Mesendoderm (in vitro differentiated cells): ENCODE measurements at regions not wholly inside any gene's neighbourhood (a gene's known extent, or its start where the extent isn't known, plus 50 kb on each side); places are given as distances from the start of the nearest gene placed in this dataset.

Experiments used
- DNase-seq: peaks from one replicate; pipeline ENCODE4 v3.0.0; 2013
- H2AK5ac ChIP-seq: 2 replicates; pipeline ENCODE4 v1.6.1; 2013; ENCODE audit warnings: low read length, inconsistent platforms
- H2BK120ac ChIP-seq: 2 replicates; pipeline ENCODE4 v1.6.1; 2013; ENCODE audit warnings: low read depth, mild to moderate bottlenecking, low read length, moderate library complexity, mixed read lengths
- H2BK15ac ChIP-seq: replicated peaks from 2 replicates; pipeline ENCODE4 v1.6.1; 2013; ENCODE audit warnings: low read depth, mild to moderate bottlenecking, moderate library complexity
- H2BK5ac ChIP-seq: 2 replicates; pipeline ENCODE4 v1.6.1; 2013; ENCODE audit warnings: low read length, inconsistent platforms
- H3K18ac ChIP-seq: 2 replicates; pipeline ENCODE4 v1.6.1; 2013; ENCODE audit warnings: mild to moderate bottlenecking, low read length, mixed read lengths
- H3K23ac ChIP-seq: one replicate; pipeline ENCODE4 v1.6.1; 2013; ENCODE audit warnings: low read length
- H3K27ac ChIP-seq: 2 replicates; pipeline ENCODE4 v1.5.1; 2013; ENCODE audit warnings: low read depth, mild to moderate bottlenecking, inconsistent platforms, low read length, moderate library complexity
- H3K27me3 ChIP-seq: 2 replicates; pipeline ENCODE4 v1.6.1; 2013; ENCODE audit warnings: low read length, control low read depth, mild to moderate bottlenecking, inconsistent platforms; ENCODE audit not compliant: insufficient read depth, poor library complexity
- H3K36me3 ChIP-seq: 2 replicates; pipeline ENCODE4 v1.6.1; 2013; ENCODE audit warnings: low read length, inconsistent platforms; ENCODE audit not compliant: control insufficient read depth, insufficient read depth
- H3K4ac ChIP-seq: one replicate; pipeline ENCODE4 v1.6.1; 2013; ENCODE audit warnings: low read depth, mild to moderate bottlenecking, low read length, moderate library complexity
- H3K4me1 ChIP-seq: 2 replicates; pipeline ENCODE4 v1.6.1; 2013; ENCODE audit warnings: low read depth, low read length, inconsistent platforms; ENCODE audit not compliant: control insufficient read depth
- H3K4me2 ChIP-seq: 2 replicates; pipeline ENCODE4 v1.6.1; 2013; ENCODE audit warnings: low read length
- H3K4me3 ChIP-seq: 2 replicates; pipeline ENCODE4 v1.5.1; 2013; ENCODE audit warnings: mild to moderate bottlenecking, low read length
- H3K56ac ChIP-seq: one replicate; pipeline ENCODE4 v1.6.1; 2013; ENCODE audit warnings: low read length
- H3K79me1 ChIP-seq: 2 replicates; pipeline ENCODE4 v1.6.1; 2013; ENCODE audit warnings: low read length, inconsistent platforms
- H3K79me2 ChIP-seq: 2 replicates; pipeline ENCODE4 v1.6.1; 2013; ENCODE audit warnings: mild to moderate bottlenecking, low read length; ENCODE audit not compliant: control insufficient read depth, insufficient read depth
- H3K9ac ChIP-seq: 2 replicates; pipeline ENCODE4 v1.6.1; 2013; ENCODE audit warnings: low read length, inconsistent platforms
- H4K5ac ChIP-seq: one replicate; pipeline ENCODE4 v1.6.1; 2013; ENCODE audit warnings: low read length
- H4K8ac ChIP-seq: one replicate; pipeline ENCODE4 v1.6.1; 2013; ENCODE audit warnings: low read depth, mild to moderate bottlenecking, control low read depth, low read length, moderate library complexity
- WGBS: extraction: QIAGEN DNeasy Blood & Tissue Kit; methylation state at CpG from one replicate; pipeline ENCODE4 v1.1.7; 2013; ENCODE audit warnings: low lambda C conversion rate, missing lambda C conversion rate; ENCODE audit not compliant: insufficient coverage; ENCODE audit errors: extremely low coverage; 5-methylcytosine and 5-hydroxymethylcytosine counted together

GRCh38 chr14:71582705-71583104 is 349.5 kb upstream of the RGS6 start:
- Histone ChIP-seq H2AK5ac (no peak overlapping the region), H3K79me2 (no peaks in the 10 kb centered on the region), H3K56ac (no peak overlapping the region), H3K27ac (no peak overlapping the region), H3K4ac (no peak overlapping the region), H3K4me1 (no peaks in the 10 kb centered on the region), H3K27me3 (no peaks in the 10 kb centered on the region), H3K4me3 (no peak overlapping the region), H3K18ac (no peak overlapping the region), H3K4me2 (no peak overlapping the region), H3K36me3 (no peaks in the 10 kb centered on the region), H3K79me1 (peaks cover 3% of the 10 kb centered on the region), H3K9ac (no peak overlapping the region), H3K23ac (no peak overlapping the region), H2BK15ac (no peak overlapping the region), H2BK5ac (no peak overlapping the region), H2BK120ac (no peak overlapping the region), H4K8ac (no peak overlapping the region), H4K5ac (no peak overlapping the region)
- no peak for DNase-seq
- WGBS = no CpG with 5 or more reads among the region's 1 CpG

DNA sequence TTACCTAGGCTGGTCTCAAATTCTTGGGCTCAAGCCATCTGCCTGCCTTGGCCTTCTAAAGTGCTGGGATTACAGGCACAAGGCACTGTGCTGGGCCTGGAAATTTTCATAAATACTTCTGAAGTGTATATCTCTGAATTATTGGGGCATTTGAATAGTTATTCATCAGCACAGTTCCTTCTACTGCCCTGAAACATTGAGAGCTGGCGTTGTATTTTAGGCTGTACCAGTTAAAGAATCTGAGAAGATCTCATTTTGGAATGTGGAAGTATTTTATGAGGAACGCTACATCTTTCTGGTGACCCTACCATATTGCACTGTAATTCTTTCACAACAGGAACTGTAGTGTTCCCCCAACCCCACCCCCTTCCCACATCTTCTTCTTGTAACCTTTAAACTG is 349.0 kb upstream of the RGS6 start:
- Histone ChIP-seq H2BK120ac (no peak overlapping the region), H3K4me1 (no peaks in the 10 kb centered on the region), H3K79me1 (peaks cover 3% of the 10 kb centered on the region), H3K9ac (no peak overlapping the region), H3K4me3 (no peak overlapping the region), H3K56ac (no peak overlapping the region), H3K79me2 (no peaks in the 10 kb centered on the region), H3K27me3 (no peaks in the 10 kb centered on the region), H2AK5ac (no peak overlapping the region), H3K27ac (no peak overlapping the region), H3K23ac (no peak overlapping the region), H3K4me2 (no peak overlapping the region), H3K36me3 (no peaks in the 10 kb centered on the region), H4K8ac (no peak overlapping the region), H2BK15ac (no peak overlapping the region), H4K5ac (no peak overlapping the region), H3K4ac (no peak overlapping the region), H3K18ac (no peak overlapping the region), H2BK5ac (no peak overlapping the region)
- DNase-seq = no peak
- WGBS = no CpG with 5 or more reads among the region's 2 CpGs

DNA sequence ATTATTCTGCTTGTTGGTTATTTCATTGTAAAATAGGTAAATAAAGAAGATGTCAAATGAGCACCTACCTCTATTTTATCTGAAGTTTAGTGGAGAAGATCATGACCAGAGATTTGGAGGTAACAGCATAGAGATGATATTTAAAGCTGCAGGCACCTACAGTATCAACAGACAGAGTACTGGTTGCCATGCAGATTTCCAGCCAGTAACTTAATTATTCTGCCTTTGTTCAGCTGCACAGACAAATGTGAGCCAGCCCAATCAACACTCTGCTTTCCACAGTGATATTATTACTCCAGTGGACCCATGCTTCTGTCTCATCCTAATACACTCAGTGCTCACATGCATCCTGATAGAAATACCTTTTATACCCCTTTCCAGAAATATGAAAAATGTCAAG is 348.5 kb upstream of the RGS6 start:
- no peak for DNase-seq
- no peak overlapping the region for H2BK5ac ChIP-seq
- H4K5ac ChIP-seq = no peak overlapping the region
- no peak overlapping the region for H3K4ac ChIP-seq
- no peak overlapping the region for H3K27ac ChIP-seq
- H3K4me3 ChIP-seq = no peak overlapping the region
- peak overlapping the region; percentile 12 for H3K23ac ChIP-seq
- no peak overlapping the region for H2AK5ac ChIP-seq
- no peak overlapping the region for H3K9ac ChIP-seq
- H3K4me2 ChIP-seq = no peak overlapping the region
- no peak overlapping the region for H2BK15ac ChIP-seq
- H3K4me1 ChIP-seq = no peaks in the 10 kb centered on the region
- H3K79me2 ChIP-seq = no peaks in the 10 kb centered on the region
- H3K36me3 ChIP-seq = no peaks in the 10 kb centered on the region
- H3K79me1 ChIP-seq = peaks cover 3% of the 10 kb centered on the region
- no peak overlapping the region for H2BK120ac ChIP-seq
- H3K27me3 ChIP-seq = no peaks in the 10 kb centered on the region
- H4K8ac ChIP-seq = no peak overlapping the region
- H3K56ac ChIP-seq = no peak overlapping the region
- H3K18ac ChIP-seq = no peak overlapping the region

- Histone ChIP-seq H2BK120ac (no peak overlapping the region), H3K9ac (no peak overlapping the region), H3K36me3 (no peaks in the 10 kb centered on the region), H3K56ac (no peak overlapping the region), H3K4me1 (no peaks in the 10 kb centered on the region), H3K27ac (no peak overlapping the region), H3K79me1 (peaks cover 3% of the 10 kb centered on the region), H4K5ac (no peak overlapping the region), H3K18ac (no peak overlapping the region), H4K8ac (no peak overlapping the region), H3K4me2 (no peak overlapping the region), H3K27me3 (no peaks in the 10 kb centered on the region), H3K79me2 (no peaks in the 10 kb centered on the region), H2BK15ac (no peak overlapping the region), H3K23ac (no peak overlapping the region), H2AK5ac (no peak overlapping the region), H3K4me3 (no peak overlapping the region), H3K4ac (no peak overlapping the region), H2BK5ac (no peak overlapping the region)
- DNase-seq = no peak
Observed at GRCh38 chr14:71585361-71585760, 346.9 kb upstream of the RGS6 start.

DNA sequence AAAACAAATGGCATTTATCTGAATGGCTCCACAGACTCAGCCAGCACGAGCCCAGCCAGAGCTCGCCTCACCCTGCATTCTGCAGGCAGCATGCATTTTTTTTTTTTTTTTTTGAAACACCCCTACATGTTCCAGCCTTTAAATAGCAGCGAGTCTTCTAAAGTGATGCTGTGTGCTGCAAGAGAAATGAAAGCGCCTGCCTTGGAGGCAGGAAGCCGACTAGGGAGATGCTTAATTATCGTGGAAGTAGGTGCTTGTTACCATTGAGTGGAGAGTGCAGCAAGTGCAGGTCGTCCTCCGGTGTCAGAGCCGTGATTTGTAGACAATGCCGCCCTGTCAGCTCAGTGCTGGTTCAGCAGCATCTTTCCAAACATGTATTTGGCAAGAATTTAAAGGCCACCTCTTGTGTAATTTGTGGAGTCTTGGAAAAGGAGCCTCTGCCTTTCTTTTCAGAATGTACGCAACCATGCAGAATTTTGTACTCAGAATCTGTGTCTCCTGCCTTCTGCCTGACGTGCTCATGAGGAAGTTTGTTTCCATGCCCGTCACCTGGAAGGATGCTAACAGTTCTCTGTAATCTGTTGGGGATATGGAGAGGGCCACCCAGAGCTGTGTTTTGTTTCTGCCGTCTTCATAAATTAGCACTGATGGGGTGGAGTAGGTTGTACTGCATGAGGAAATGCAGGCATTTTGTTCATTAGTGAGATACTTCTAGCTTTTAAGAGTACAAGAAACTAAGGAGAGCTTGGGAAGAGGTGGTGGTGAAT is 345.9 kb upstream of the RGS6 start:
- Histone ChIP-seq H2BK5ac (no peak overlapping the region), H4K5ac (no peak overlapping the region), H3K4me3 (no peak overlapping the region), H3K4me1 (no peaks in the 10 kb centered on the region), H3K4me2 (no peak overlapping the region), H3K4ac (no peak overlapping the region), H2BK15ac (no peak overlapping the region), H3K79me2 (no peaks in the 10 kb centered on the region), H3K18ac (peak overlapping the region; percentile 30), H3K27ac (no peak overlapping the region), H4K8ac (no peak overlapping the region), H3K27me3 (no peaks in the 10 kb centered on the region), H2AK5ac (no peak overlapping the region), H3K79me1 (peaks cover 3% of the 10 kb centered on the region), H3K36me3 (no peaks in the 10 kb centered on the region), H3K9ac (no peak overlapping the region), H3K56ac (no peak overlapping the region), H2BK120ac (no peak overlapping the region), H3K23ac (no peak overlapping the region)
- peak; percentile 25 for DNase-seq
- no CpG with 5 or more reads among the region's 14 CpGs for WGBS

GRCh38 chr14:71588028-71588427 is 344.2 kb upstream of the RGS6 start:
- Histone ChIP-seq H3K79me2 (no peaks in the 10 kb centered on the region), H3K23ac (no peak overlapping the region), H3K4ac (no peak overlapping the region), H3K79me1 (peaks cover 5% of the 10 kb centered on the region), H3K4me1 (no peaks in the 10 kb centered on the region), H3K9ac (no peak overlapping the region), H2BK5ac (no peak overlapping the region), H3K56ac (no peak overlapping the region), H3K27ac (no peak overlapping the region), H2BK15ac (no peak overlapping the region), H3K4me3 (no peak overlapping the region), H3K4me2 (no peak overlapping the region), H4K8ac (no peak overlapping the region), H3K36me3 (no peaks in the 10 kb centered on the region), H3K18ac (no peak overlapping the region), H3K27me3 (no peaks in the 10 kb centered on the region), H2AK5ac (no peak overlapping the region), H2BK120ac (no peak overlapping the region), H4K5ac (no peak overlapping the region)
- WGBS = no CpG with 5 or more reads among the region's 9 CpGs
- no peak for DNase-seq
